GM10266 (cell line): ENCODE measurements at regions not wholly inside any gene's neighbourhood (a gene's known extent, or its start where the extent isn't known, plus 50 kb on each side); places are given as distances from the start of the nearest gene placed in this dataset.

Experiments used
- DNase-seq: peaks from one replicate; pipeline ENCODE4 v3.0.0; 2012; ENCODE audit errors: extremely low spot score
- TF ChIP-seq, protein P1 (sequence below): IDR thresholded peaks from 2 replicates; pipeline ENCODE4 v1.5.1; 2012; ENCODE audit warnings: mild to moderate bottlenecking, low read depth; ENCODE audit not compliant: control insufficient read depth, insufficient read depth; ENCODE audit errors: missing control alignments

DNA sequence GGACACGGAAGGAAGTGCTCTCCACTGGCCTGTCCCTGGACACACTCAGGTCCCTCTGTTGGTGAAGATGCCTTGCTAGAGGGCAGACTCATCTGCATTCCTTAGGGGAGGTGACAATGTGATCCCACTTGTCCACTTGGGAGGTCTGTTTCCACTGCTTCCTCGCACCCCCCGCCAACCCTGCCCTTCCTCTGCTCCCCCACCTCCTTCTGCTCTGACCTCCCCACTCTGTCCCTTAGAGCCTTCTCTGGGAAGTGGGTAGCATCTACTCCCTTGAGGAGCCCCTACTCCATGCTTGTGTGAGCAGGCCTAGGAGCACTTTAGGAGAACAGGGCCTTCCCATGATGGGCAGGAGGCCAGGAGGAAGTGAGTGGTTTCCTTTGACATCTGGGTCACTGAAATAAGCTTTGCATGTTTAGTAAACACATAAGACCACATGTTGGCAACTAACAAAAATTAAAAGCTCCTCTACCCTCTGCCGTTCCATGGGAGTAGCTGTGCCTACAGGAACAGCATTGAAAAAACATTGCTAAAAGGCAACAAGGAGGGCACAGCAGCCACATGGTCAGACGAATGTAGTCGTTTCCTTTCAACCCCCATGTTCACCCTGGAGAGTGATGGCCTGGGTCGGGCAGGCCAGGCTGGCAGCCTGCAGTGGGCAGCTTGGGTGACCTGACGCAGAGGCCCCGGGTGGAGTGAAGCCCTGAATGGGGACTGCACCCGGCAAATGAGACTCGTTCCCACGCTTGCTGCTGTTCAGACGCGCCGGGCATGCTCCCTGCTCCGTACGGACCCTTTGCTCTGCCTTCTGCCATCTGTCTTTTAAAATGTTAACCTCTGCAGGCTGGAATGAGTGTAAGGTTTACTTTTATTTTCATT, 634.0 kb downstream of the IRX1 start:
- TF ChIP-seq, protein P1, sequence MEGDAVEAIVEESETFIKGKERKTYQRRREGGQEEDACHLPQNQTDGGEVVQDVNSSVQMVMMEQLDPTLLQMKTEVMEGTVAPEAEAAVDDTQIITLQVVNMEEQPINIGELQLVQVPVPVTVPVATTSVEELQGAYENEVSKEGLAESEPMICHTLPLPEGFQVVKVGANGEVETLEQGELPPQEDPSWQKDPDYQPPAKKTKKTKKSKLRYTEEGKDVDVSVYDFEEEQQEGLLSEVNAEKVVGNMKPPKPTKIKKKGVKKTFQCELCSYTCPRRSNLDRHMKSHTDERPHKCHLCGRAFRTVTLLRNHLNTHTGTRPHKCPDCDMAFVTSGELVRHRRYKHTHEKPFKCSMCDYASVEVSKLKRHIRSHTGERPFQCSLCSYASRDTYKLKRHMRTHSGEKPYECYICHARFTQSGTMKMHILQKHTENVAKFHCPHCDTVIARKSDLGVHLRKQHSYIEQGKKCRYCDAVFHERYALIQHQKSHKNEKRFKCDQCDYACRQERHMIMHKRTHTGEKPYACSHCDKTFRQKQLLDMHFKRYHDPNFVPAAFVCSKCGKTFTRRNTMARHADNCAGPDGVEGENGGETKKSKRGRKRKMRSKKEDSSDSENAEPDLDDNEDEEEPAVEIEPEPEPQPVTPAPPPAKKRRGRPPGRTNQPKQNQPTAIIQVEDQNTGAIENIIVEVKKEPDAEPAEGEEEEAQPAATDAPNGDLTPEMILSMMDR = no peak
- no peak for DNase-seq

DNA sequence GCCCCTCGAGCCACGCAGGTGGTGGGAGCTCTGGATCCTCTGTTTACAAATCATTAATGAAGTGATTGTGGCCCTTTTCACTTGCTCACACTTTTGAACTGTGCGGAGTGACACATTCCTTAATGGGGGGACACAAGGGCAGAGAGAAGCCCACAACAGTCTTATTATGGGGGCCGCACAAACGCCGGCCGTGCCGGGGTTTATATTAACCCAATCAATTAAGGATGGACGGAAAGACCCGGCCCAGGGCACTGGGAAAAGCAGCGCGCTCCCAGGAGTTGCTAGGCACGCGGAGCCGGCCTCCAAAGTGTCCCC, 634.8 kb downstream of the IRX1 start:
- TF ChIP-seq, protein P1 = no peak
- no peak for DNase-seq

DNA sequence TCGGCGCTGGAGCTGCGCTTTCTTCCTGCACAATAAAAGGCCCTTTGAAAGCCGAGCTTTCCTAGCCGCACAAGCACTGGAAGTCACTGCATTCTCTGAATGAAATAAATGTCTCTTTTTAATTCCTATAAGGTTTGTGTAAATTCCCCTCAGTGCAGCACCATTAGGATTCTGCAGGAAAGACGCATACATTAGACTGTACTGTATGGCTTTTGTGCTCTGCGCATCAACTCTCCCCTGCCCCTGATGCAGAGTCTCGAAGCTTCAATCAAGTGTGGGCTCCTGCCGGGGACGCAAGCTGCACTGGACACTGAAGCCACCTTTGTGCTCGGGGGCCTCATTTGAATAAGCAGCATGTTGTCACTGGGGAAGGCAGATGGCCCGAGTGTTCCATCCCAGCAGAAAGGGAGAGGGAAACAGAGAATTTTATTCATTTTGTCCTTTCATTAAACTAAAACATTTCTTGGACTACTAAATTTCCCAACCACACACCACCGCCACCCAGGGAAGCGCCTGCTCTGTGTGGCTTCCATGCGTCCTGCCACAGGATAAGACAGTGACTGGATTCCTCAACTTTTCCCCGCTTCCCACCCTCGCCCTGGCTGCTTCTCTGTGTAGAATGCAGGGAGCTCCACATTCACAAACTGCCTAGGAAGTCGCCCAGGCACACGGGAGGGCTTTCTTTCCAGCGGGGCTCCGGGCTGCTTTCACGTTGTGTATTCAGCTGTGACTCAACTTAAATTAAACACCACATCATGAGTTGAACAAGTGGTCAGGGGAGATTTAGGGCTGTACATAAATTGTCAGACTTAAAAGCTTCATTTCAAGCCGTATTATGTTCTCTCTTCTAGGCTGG, 635.4 kb downstream of the IRX1 start:
- no peak for DNase-seq
- TF ChIP-seq, protein P1 = no peak

DNA sequence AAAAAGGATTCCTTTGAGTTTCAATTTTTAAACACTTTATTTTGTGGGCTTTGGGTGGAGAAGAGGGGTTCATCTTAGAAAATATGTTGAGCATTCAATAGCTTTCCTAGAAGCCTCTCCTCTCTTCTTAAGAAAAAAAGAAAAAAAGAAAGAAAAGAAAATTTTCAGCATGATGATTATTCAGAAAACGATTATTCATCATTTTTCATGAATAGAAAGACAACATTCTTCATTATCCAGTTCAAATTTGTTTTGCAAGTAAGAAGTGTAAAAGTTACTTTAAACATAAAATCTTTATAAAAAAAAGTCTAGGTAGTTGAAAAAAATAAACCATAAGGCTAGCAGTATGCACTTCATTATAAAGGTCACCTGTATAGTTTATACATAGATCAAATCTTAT, 636.5 kb downstream of the IRX1 start:
- no peak for DNase-seq
- TF ChIP-seq, protein P1 = no peak

DNA sequence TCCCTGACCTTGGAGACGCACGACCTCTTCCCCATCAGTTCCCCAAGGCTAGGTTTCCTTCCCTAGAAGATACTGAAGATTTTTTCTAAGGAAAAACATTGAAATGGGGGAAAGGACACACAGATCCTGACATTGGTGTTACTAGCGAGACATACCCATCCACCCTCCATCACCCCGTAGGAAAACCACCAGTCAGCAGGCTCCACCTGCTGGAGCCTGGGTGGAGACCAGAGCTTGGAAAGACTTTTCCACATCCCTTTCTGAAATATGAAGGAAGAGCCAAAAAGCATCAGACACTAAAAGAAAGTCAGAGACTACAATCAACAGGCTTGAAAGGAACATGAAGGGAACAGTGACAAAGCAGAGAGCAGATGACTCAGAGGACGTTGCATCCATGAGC, 638.0 kb downstream of the IRX1 start:
- TF ChIP-seq, protein P1 = no peak
- no peak for DNase-seq

DNA sequence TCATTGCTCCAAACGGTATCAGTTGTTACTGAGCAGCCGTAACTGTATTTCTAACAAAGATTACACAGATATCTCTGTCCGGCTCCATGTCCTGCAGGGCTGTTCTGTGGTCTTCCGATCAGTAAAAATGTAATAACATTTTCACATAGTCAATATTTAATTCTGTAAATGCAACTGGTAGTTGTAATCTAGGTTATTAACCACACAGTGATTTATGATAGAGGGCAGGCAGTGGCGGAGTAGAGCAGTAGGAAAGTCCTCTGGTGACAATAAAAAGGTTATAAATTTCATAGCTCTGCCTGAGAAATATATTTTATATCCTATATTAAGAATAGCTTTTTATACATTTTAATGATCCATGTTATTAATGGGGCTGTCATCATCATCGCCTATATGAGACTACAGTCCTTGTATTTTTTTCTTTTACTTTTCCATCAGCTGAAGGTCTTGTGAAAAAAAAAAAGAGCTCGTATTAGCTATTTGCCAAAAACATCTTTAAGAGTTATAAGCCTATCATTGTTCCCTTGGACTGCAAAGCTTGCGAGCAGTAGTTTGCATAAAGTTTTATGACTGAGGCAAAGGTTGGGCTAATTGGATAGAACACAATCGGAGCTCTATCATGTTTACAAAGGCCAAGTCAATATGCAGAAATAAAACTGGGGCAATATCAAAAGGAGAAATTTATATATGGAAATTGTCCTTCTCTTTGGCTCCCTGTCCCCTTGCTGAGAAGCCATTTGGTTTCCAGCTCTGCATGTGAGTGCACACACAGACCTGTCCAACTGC, 648.0 kb downstream of the IRX1 start:
- TF ChIP-seq, protein P1 = no peak

More for the DNA sequence above, 648.0 kb downstream of the IRX1 start:
- DNase-seq = no peak
